K562 (cell line): ENCODE measurements at regions not wholly inside any gene's neighbourhood (a gene's known extent, or its start where the extent isn't known, plus 50 kb on each side); places are given as distances from the start of the nearest gene placed in this dataset.

Experiments used
- ATAC-seq: fragments of 200-7000 bp; cut with Tn5 transposase; 3 replicates; pipeline ENCODE4 v1.9.1; 2020; ENCODE audit warnings: moderate library complexity
- BruUV-seq: library from RNA; stranded (reverse); fragments of 400-500 nt; replicated peaks from 2 replicates; lab custom pipeline; 2021; lab: Mats Ljungman, UMichigan
- CTCF ChIA-PET: fragments of 300-600 bp; formaldehyde crosslinking; extraction: SDS; loops from one replicate; lab custom pipeline; 2021; ENCODE audit warnings: low intra/inter-chr PET ratio; lab: Yijun Ruan, JAX
- POLR2A ChIA-PET: fragments of 300-600, 350-650 bp; sonication (Branson Sonifier 250); formaldehyde crosslinking; extraction: SDS; loops from one replicate; lab custom pipeline; 2021; ENCODE audit warnings: antibody characterized with exemption, inconsistent platforms; lab: Yijun Ruan, JAX
- DNase-seq, 4 experiments: peaks; one replicate each; pipeline versions ENCODE4 v3.0.0 to v3.0.0-alpha.2; 2011 to 2018; ENCODE audit warnings: low spot score in 3 of 4, mixed read lengths in 3 of 4; ENCODE audit errors: extremely low read depth in 1 of 4
- FAIRE-seq: peaks from 2 replicates; lab custom pipeline; 2011; peaks lifted over from hg19 to GRCh38; lab: Jason Lieb, UNC
- H2AFZ ChIP-seq: 2 replicates; pipeline ENCODE4 v1.6.0; 2011; ENCODE audit warnings: low read depth, low read length, control low read depth, inconsistent platforms
- H3K27ac ChIP-seq: fragments of 200-600 bp; 3 replicates; pipeline ENCODE4 v1.8.0; 2011; ENCODE audit warnings: low read depth, mild to moderate bottlenecking, control low read depth, inconsistent platforms, low read length, moderate library complexity, mixed read lengths; ENCODE audit errors: extremely low read depth
- H3K27me3 ChIP-seq, 2 experiments: fragments of 300-600 bp in 1 of 2; 2 replicates in 1 of 2; 3 replicates in 1 of 2; pipeline versions ENCODE4 v1.6.0 to v1.8.0; 2011; ENCODE audit warnings: inconsistent platforms in 2 of 2, low read length in 2 of 2, mild to moderate bottlenecking in 1 of 2, mixed read lengths in 1 of 2, moderate library complexity in 1 of 2; ENCODE audit not compliant: control insufficient read depth in 2 of 2, insufficient read depth in 2 of 2
- H3K36me3 ChIP-seq: fragments of 300-600 bp; 3 replicates; pipeline ENCODE4 v1.8.0; 2011; ENCODE audit warnings: mild to moderate bottlenecking, low read length, inconsistent platforms; ENCODE audit not compliant: control insufficient read depth, insufficient read depth
- H3K4me1 ChIP-seq, 2 experiments: fragments of 200-600 bp in 1 of 2; replicated peaks in 1 of 2; 2 replicates in 1 of 2; 3 replicates in 1 of 2; pipeline versions ENCODE4 v1.5.1 to v1.8.0; 2011; ENCODE audit warnings: inconsistent platforms in 2 of 2, low read length in 2 of 2, mild to moderate bottlenecking in 1 of 2, mixed read lengths in 1 of 2, moderate library complexity in 1 of 2; ENCODE audit not compliant: control insufficient read depth in 2 of 2, insufficient read depth in 2 of 2
- H3K4me2 ChIP-seq: 2 replicates; pipeline ENCODE4 v1.6.1; 2011; ENCODE audit warnings: low read length, control low read depth, inconsistent platforms, mixed read lengths; ENCODE audit not compliant: insufficient read depth
- H3K4me3 ChIP-seq: fragments of 200-600 bp; sonication (generic), shearing (Covaris generic); 2 replicates; pipeline ENCODE4 v1.5.1; 2016; ENCODE audit warnings: control low read depth, inconsistent platforms
- H3K79me2 ChIP-seq: fragments of 200-600 bp; 3 replicates; pipeline ENCODE4 v1.8.0; 2011; ENCODE audit warnings: low read length, inconsistent platforms; ENCODE audit not compliant: control insufficient read depth, insufficient read depth
- H3K9ac ChIP-seq, 2 experiments: 2 replicates each; pipeline versions ENCODE4 v1.6.0 to v1.6.1; 2011; ENCODE audit warnings: low read depth in 2 of 2, low read length in 2 of 2, control low read depth in 1 of 2, inconsistent platforms in 1 of 2, mild to moderate bottlenecking in 1 of 2, mixed read lengths in 1 of 2; ENCODE audit not compliant: insufficient read depth in 1 of 2
- H3K9me1 ChIP-seq: one replicate; pipeline ENCODE4 v1.6.0; 2011; ENCODE audit warnings: inconsistent platforms, mild to moderate bottlenecking, low read length, moderate library complexity; ENCODE audit not compliant: control insufficient read depth, insufficient read depth
- H3K9me3 ChIP-seq: replicated peaks from 2 replicates; pipeline ENCODE4 v1.5.1; 2011; ENCODE audit warnings: low read depth, low read length, inconsistent platforms; ENCODE audit not compliant: control insufficient read depth, insufficient read depth
- H4K20me1 ChIP-seq: replicated peaks from 2 replicates; pipeline ENCODE4 v1.6.1; 2011; ENCODE audit warnings: low read length, inconsistent platforms, mixed read lengths; ENCODE audit not compliant: control insufficient read depth, insufficient read depth
- CEBPG ChIP-seq, 3 experiments: fragments of 200-800 bp in 1 of 3; sonication (Bioruptor generic) in 1 of 3; sonication (generic) in 1 of 3; formaldehyde crosslinking in 1 of 3; IDR thresholded peaks in 2 of 3; conservative IDR thresholded peaks in 1 of 3; 2 replicates each; pipeline versions ENCODE4 v1.6.1 to v1.8.0; 2016 to 2022; ENCODE audit warnings: missing compliant biosample characterization in 2 of 3, missing genetic modification characterization in 2 of 3, mild to moderate bottlenecking in 1 of 3, missing genetic modification reagents in 1 of 3
- GATAD2A ChIP-seq: fragments of 450-650 bp; IDR thresholded peaks from 2 replicates; pipeline ENCODE4 v1.6.1; 2017
- SIN3A ChIP-seq, 2 experiments: fragments of 150-350 bp in 1 of 2; IDR thresholded peaks; 2 replicates each; pipeline ENCODE4 v1.6.1; 2011 to 2016; ENCODE audit warnings: borderline replicate concordance in 2 of 2, low read depth in 2 of 2, low read length in 2 of 2, mild to moderate bottlenecking in 2 of 2, moderate library complexity in 2 of 2; ENCODE audit not compliant: control insufficient read depth in 1 of 2
- ZKSCAN3 ChIP-seq: fragments of 250-450 bp; sonication (Bioruptor Pico); IDR thresholded peaks from 2 replicates; pipeline ENCODE4 v1.4.0; 2020
- ZNF253 ChIP-seq: fragments of 250-450 bp; sonication (Bioruptor Pico); conservative IDR thresholded peaks from 2 replicates; pipeline ENCODE4 v1.6.1; 2021; ENCODE audit warnings: mild to moderate bottlenecking
- WGBS: fragments of 100-300 bp; shearing (Covaris generic); methylation state at CpG from one replicate; pipeline ENCODE4 v1.1.6; 2016; ENCODE audit warnings: low coverage, mixed read lengths; ENCODE audit not compliant: insufficient coverage; ENCODE audit errors: missing lambda C conversion rate; 5-methylcytosine and 5-hydroxymethylcytosine counted together
- in situ Hi-C: fragments of 300-500 bp; cut with MboI; formaldehyde crosslinking; loops from 4 replicates; pipeline ENCODE4 v1.15.0; 2018; ENCODE audit warnings: inconsistent platforms, mixed read lengths
- intact Hi-C: fragments of 100-400 bp; cut with micrococcal nuclease; formaldehyde crosslinking; loops from 2 replicates; pipeline ENCODE4 v1.14.2; 2022
- TF ChIP-seq, protein P1 (sequence below): fragments of 450-650 bp; formaldehyde crosslinking; IDR thresholded peaks from 2 replicates; pipeline ENCODE4 v1.4.0; 2022; ENCODE audit warnings: missing genetic modification characterization
- TF ChIP-seq, protein P2 (sequence below), 2 experiments: IDR thresholded peaks; 2 replicates each; pipeline ENCODE4 v1.6.1; 2011; ENCODE audit warnings: borderline replicate concordance in 1 of 2, control low read depth in 1 of 2, low read depth in 1 of 2, low read length in 1 of 2, mild to moderate bottlenecking in 1 of 2, mixed read lengths in 1 of 2, moderate library complexity in 1 of 2; ENCODE audit not compliant: insufficient read depth in 1 of 2, insufficient read length in 1 of 2, poor library complexity in 1 of 2, severe bottlenecking in 1 of 2; ENCODE audit errors: extremely low read depth in 1 of 2
- TF ChIP-seq, protein P3 (sequence below): sonication (generic); formaldehyde crosslinking; IDR thresholded peaks from 2 replicates; pipeline ENCODE4 v1.8.1; 2022; ENCODE audit warnings: missing genetic modification reagents

DNA sequence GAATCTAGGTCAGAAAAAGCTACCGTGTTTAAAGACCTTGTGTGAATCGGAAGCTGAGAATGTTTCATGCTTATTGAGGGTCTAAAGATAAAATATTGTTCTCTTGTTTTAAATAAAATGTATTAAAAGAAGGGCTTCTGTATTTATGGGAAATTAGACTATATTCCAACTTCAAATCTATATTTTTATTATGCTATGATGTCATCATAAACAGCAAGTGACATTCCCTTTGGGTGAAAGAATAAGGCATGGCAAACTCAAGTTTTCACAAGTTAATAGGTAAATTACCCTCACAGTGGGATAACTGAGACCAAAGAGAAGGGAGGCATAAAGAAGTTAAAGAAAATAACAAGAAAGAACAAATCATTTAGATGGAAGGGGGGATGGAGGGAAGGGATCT, 333.8 kb upstream of the NR5A2 start:
- no peak overlapping the region for H3K4me2 ChIP-seq
- no peaks in the 10 kb centered on the region for H4K20me1 ChIP-seq
- H3K27me3 ChIP-seq = no peaks in the 10 kb centered on the region
- POLR2A ChIA-PET = no interaction called here
- intact Hi-C loops = no loop called here
- no peaks in the 10 kb centered on the region for H3K36me3 ChIP-seq
- BruUV-seq = no TSS peak
- no peaks in the 10 kb centered on the region for H3K4me1 ChIP-seq
- CTCF ChIA-PET = no interaction called here
- H3K9me3 ChIP-seq = no peaks in the 10 kb centered on the region
- FAIRE-seq (no peak), ATAC-seq (no peak), DNase-seq (no peak)
- H3K9me1 ChIP-seq = no peaks in the 10 kb centered on the region
- H3K79me2 ChIP-seq = no peaks in the 10 kb centered on the region
- no peak overlapping the region for H2AFZ ChIP-seq
- no peak overlapping the region for H3K4me3 ChIP-seq
- 0% methylated on average over 2 of the region's 2 CpGs for WGBS
- no peak overlapping the region for H3K27ac ChIP-seq
- in situ Hi-C loops = no loop called here
- H3K9ac ChIP-seq = no peak overlapping the region
- TF ChIP-seq, protein P1, sequence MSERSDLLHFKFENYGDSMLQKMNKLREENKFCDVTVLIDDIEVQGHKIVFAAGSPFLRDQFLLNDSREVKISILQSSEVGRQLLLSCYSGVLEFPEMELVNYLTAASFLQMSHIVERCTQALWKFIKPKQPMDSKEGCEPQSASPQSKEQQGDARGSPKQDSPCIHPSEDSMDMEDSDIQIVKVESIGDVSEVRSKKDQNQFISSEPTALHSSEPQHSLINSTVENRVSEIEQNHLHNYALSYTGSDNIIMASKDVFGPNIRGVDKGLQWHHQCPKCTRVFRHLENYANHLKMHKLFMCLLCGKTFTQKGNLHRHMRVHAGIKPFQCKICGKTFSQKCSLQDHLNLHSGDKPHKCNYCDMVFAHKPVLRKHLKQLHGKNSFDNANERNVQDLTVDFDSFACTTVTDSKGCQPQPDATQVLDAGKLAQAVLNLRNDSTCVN (CRISPR knock-in tag) = no peak
- TF ChIP-seq SIN3A (IDR thresholded peaks at IDR 0.05; ENCODE audit: borderline replicate concordance in 2 of 2, control insufficient read depth in 1 of 2, low read depth in 2 of 2, low read length in 2 of 2) (no peak), ZKSCAN3 (CRISPR knock-in tag) (no peak), GATAD2A (no peak), CEBPG (CRISPR knock-in tag; IDR thresholded peaks at IDR 0.05) (no peak), CEBPG (tag; conservative IDR thresholded peaks at IDR 0.05 in 1 of 2, IDR thresholded peaks at IDR 0.05 in 1 of 2) (no peak), ZNF253 (CRISPR knock-in tag) (no peak)
- TF ChIP-seq, protein P2, sequence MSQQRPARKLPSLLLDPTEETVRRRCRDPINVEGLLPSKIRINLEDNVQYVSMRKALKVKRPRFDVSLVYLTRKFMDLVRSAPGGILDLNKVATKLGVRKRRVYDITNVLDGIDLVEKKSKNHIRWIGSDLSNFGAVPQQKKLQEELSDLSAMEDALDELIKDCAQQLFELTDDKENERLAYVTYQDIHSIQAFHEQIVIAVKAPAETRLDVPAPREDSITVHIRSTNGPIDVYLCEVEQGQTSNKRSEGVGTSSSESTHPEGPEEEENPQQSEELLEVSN (IDR thresholded peaks at IDR 0.05; ENCODE audit: borderline replicate concordance in 1 of 2, extremely low read depth in 1 of 2, insufficient read depth in 1 of 2, insufficient read length in 1 of 2, low read depth in 1 of 2, low read length in 1 of 2, poor library complexity in 1 of 2, severe bottlenecking in 1 of 2) = no peak
- TF ChIP-seq, protein P3, sequence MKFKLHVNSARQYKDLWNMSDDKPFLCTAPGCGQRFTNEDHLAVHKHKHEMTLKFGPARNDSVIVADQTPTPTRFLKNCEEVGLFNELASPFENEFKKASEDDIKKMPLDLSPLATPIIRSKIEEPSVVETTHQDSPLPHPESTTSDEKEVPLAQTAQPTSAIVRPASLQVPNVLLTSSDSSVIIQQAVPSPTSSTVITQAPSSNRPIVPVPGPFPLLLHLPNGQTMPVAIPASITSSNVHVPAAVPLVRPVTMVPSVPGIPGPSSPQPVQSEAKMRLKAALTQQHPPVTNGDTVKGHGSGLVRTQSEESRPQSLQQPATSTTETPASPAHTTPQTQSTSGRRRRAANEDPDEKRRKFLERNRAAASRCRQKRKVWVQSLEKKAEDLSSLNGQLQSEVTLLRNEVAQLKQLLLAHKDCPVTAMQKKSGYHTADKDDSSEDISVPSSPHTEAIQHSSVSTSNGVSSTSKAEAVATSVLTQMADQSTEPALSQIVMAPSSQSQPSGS (CRISPR knock-in tag) = no peak
